ENCODE measurements at regions not wholly inside any gene's neighbourhood (a gene's known extent, or its start where the extent isn't known, plus 50 kb on each side); places are given as distances from the start of the nearest gene placed in this dataset.

DNA sequence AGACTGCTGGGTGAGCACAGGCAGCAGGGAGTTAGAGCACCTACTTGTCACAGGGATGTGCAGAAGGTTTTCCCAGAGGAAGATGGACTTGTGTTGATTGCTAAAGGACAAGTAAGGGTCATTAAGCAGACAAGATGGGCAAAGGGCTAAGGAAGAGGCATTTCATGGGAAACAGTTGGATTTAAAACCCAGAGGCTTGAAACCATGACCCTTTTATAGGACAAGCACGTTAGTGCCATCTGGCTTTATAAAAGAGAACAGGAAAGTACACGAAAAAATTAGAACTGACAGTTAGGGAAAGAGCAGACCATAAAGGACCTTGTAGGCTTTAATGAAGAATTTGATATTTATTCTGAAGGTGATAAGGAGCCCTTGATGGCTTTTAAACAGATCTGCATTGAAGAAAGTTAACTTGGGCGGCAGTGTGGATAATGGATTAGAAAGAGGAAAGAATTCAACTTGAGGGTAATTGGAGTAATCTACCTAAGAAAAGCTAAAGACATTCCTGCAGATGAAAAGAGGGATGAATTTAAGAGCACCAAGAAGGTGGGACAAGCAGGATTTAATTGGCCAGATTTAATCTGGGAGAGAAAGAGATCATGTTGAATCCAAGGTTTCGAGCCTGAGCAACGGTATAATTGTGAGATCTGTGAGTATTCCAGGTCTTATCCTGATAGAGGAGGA is 68.6 kb downstream of the ZC3H11B start:
- TF ChIP-seq, protein P1, sequence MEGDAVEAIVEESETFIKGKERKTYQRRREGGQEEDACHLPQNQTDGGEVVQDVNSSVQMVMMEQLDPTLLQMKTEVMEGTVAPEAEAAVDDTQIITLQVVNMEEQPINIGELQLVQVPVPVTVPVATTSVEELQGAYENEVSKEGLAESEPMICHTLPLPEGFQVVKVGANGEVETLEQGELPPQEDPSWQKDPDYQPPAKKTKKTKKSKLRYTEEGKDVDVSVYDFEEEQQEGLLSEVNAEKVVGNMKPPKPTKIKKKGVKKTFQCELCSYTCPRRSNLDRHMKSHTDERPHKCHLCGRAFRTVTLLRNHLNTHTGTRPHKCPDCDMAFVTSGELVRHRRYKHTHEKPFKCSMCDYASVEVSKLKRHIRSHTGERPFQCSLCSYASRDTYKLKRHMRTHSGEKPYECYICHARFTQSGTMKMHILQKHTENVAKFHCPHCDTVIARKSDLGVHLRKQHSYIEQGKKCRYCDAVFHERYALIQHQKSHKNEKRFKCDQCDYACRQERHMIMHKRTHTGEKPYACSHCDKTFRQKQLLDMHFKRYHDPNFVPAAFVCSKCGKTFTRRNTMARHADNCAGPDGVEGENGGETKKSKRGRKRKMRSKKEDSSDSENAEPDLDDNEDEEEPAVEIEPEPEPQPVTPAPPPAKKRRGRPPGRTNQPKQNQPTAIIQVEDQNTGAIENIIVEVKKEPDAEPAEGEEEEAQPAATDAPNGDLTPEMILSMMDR (IDR thresholded peaks at IDR 0.05; ENCODE audit: borderline replicate concordance, extremely low read depth, insufficient read depth), result no peak
- Histone ChIP-seq H3K27ac (ENCODE audit: low read depth in 2 of 2, low read length in 2 of 2) (no peak overlapping the region), H3K9me3 (ENCODE audit: control insufficient read depth in 2 of 3, insufficient read depth in 1 of 3, low read length in 3 of 3) (no peaks in the 10 kb centered on the region), H3K9ac (ENCODE audit: low read length in 3 of 3) (no peak overlapping the region), H3K36me3 (ENCODE audit: control insufficient read depth in 2 of 3, insufficient read depth in 3 of 3, low read length in 3 of 3) (no peaks in the 10 kb centered on the region), H3K4me1 (ENCODE audit: control insufficient read depth in 2 of 3, insufficient read depth in 2 of 3, low read depth in 1 of 3, low read length in 3 of 3) (no peaks in the 10 kb centered on the region), H3K4me3 (ENCODE audit: low read length in 3 of 3) (no peak overlapping the region), H3K27me3 (ENCODE audit: control insufficient read depth, insufficient read depth, low read length) (no peaks in the 10 kb centered on the region)
- DNase-seq, result peak in 1 of 5 donors; percentile 29
- FAIRE-seq, result no peak
- intact Hi-C loops (cut with DNase I), result no loop called here

DNA sequence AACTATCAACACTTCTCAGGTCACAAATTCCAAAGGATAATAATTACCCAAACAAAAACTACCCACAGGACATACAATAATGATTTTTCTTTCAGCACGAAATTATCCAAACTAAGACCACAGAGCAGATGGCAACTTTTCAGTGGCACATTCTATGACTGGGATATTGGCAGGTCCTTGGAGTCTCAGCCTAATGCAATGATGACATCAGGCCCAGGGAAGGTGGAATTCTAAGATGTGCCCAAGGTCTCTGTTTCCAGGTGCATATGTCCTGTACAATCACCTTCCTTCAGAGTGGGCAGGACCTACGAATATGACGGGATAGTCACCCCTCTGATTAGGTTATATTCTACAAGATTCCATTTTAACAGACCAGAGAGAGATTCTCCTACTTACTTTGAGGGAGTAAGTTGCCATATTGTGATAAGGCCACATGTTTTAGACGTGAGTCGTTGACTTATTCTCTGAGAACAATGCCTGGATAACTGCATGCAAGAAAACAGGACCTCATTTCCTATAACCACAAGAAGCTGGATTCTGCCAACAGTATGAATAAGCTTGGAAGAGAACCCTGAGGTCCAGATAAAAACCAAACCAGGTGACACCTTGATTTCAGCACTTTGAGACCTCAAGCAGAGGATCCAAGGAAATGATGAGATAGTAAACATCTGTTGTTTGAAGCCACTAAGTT is 69.9 kb downstream of the ZC3H11B start:
- DNase-seq, result no peak
- Histone ChIP-seq H3K9ac (ENCODE audit: low read length in 3 of 3) (no peak overlapping the region), H3K4me1 (ENCODE audit: control insufficient read depth in 2 of 3, insufficient read depth in 2 of 3, low read depth in 1 of 3, low read length in 3 of 3) (no peaks in the 10 kb centered on the region), H3K27ac (ENCODE audit: low read depth in 2 of 2, low read length in 2 of 2) (no peak overlapping the region), H3K27me3 (ENCODE audit: control insufficient read depth, insufficient read depth, low read length) (no peaks in the 10 kb centered on the region), H3K9me3 (ENCODE audit: control insufficient read depth in 2 of 3, insufficient read depth in 1 of 3, low read length in 3 of 3) (no peaks in the 10 kb centered on the region), H3K4me3 (ENCODE audit: low read length in 3 of 3) (no peak overlapping the region), H3K36me3 (ENCODE audit: control insufficient read depth in 2 of 3, insufficient read depth in 3 of 3, low read length in 3 of 3) (no peaks in the 10 kb centered on the region)
- intact Hi-C loops (cut with DNase I), result no loop called here
- TF ChIP-seq, protein P1 (IDR thresholded peaks at IDR 0.05; ENCODE audit: borderline replicate concordance, extremely low read depth, insufficient read depth), result no peak
- no peak for FAIRE-seq

DNA sequence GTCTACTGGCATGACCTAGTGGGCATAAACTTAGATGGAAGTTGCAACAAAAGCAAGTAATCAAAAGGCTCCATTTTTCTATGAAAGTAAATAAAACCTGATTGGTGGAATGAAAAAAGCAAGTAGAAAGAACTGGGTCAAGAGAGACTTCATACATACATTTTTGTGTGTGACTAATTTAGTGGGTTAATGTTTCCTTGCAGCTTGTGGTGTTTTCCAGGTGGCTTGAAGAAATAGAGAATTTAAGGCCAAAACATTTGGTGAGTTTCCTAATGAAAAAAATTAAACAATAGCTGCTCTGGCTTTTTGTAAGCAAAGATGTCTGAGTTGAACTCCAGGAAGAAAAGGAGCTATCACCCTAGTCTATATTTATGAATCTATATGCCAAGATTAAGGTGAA is 71.0 kb downstream of the ZC3H11B start:
- no peaks in the 10 kb centered on the region for H3K9me3 ChIP-seq (ENCODE audit: control insufficient read depth in 2 of 3, insufficient read depth in 1 of 3, low read length in 3 of 3)
- H3K27ac ChIP-seq (ENCODE audit: low read depth in 2 of 2, low read length in 2 of 2), result no peak overlapping the region
- FAIRE-seq (no peak), DNase-seq (no peak)
- H3K36me3 ChIP-seq (ENCODE audit: control insufficient read depth in 2 of 3, insufficient read depth in 3 of 3, low read length in 3 of 3), result no peaks in the 10 kb centered on the region
- no peak overlapping the region for H3K9ac ChIP-seq (ENCODE audit: low read length in 3 of 3)
- TF ChIP-seq, protein P1 (IDR thresholded peaks at IDR 0.05; ENCODE audit: borderline replicate concordance, extremely low read depth, insufficient read depth), result no peak
- H3K27me3 ChIP-seq (ENCODE audit: control insufficient read depth, insufficient read depth, low read length), result no peaks in the 10 kb centered on the region
- no peak overlapping the region for H3K4me3 ChIP-seq (ENCODE audit: low read length in 3 of 3)
- H3K4me1 ChIP-seq (ENCODE audit: control insufficient read depth in 2 of 3, insufficient read depth in 2 of 3, low read depth in 1 of 3, low read length in 3 of 3), result no peaks in the 10 kb centered on the region
- intact Hi-C loops (cut with DNase I), result no loop called here

All from kidney (tissue), 13 donors.